ENCODE measurements at regions not wholly inside any gene's neighbourhood (a gene's known extent, or its start where the extent isn't known, plus 50 kb on each side); places are given as distances from the start of the nearest gene placed in this dataset.
"Not testable (repeated sequence)": the region's sequence is repeated elsewhere in the genome, so short reads cannot be mapped to it uniquely, and the experiment has no call there.

GRCh38 chr5:165410476-165410875 is 1905.1 kb downstream of the MAT2B start:
- ATAC-seq (no peak), DNase-seq (no peak)
- no peak for TF ChIP-seq POLR2A (IDR thresholded peaks at IDR 0.05)
- TF ChIP-seq, protein P1, sequence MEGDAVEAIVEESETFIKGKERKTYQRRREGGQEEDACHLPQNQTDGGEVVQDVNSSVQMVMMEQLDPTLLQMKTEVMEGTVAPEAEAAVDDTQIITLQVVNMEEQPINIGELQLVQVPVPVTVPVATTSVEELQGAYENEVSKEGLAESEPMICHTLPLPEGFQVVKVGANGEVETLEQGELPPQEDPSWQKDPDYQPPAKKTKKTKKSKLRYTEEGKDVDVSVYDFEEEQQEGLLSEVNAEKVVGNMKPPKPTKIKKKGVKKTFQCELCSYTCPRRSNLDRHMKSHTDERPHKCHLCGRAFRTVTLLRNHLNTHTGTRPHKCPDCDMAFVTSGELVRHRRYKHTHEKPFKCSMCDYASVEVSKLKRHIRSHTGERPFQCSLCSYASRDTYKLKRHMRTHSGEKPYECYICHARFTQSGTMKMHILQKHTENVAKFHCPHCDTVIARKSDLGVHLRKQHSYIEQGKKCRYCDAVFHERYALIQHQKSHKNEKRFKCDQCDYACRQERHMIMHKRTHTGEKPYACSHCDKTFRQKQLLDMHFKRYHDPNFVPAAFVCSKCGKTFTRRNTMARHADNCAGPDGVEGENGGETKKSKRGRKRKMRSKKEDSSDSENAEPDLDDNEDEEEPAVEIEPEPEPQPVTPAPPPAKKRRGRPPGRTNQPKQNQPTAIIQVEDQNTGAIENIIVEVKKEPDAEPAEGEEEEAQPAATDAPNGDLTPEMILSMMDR (IDR thresholded peaks at IDR 0.05 in 4 of 5, conservative IDR thresholded peaks at IDR 0.05 in 1 of 5): no peak
- no peak overlapping the region for H3K27ac ChIP-seq
- in situ Hi-C loops (cut with MboI; ENCODE audit: low sequenced_read_pairs in 4 of 4): no loop called here
- no peak overlapping the region for H3K4me3 ChIP-seq
- no peaks in the 10 kb centered on the region for H3K4me1 ChIP-seq
- no peaks in the 10 kb centered on the region for H3K27me3 ChIP-seq
- intact Hi-C loops (cut with DNase I; ENCODE audit: low total_unique reads): no loop called here
- peaks cover 0 to 3% (median 0%) of the 10 kb centered on the region in 3 donors for H3K9me3 ChIP-seq
- H3K36me3 ChIP-seq: no peaks in the 10 kb centered on the region

GRCh38 chr5:165411532-165411931 is 1906.1 kb downstream of the MAT2B start:
- H3K9me3 ChIP-seq; intact Hi-C loops (cut with DNase I; ENCODE audit: low total_unique reads); H3K36me3 ChIP-seq; in situ Hi-C loops (cut with MboI; ENCODE audit: low sequenced_read_pairs in 4 of 4); H3K4me3 ChIP-seq; H3K27me3 ChIP-seq; H3K4me1 ChIP-seq; H3K27ac ChIP-seq; DNase-seq; ATAC-seq: not testable (repeated sequence)

DNA sequence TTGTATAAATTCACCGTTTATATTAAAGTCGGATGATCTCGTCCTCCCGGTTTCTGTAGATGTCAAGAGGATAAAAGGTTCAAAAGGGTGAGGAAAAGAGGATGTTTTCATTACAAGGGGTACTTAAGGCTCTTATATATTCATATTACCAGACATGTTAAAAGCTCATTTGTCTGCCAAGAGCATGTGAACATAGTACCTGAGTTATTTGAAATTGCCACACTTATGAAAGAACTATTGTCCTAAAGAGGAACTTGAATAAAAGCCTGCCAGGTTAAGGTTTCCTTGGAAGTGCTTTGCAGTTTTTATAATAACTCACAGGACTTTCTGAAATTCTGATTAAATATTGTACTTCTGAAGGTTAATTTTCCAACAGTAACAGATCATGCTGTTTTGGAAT is 1915.1 kb downstream of the MAT2B start:
- intact Hi-C loops (cut with DNase I; ENCODE audit: low total_unique reads): no loop called here
- TF ChIP-seq, protein P1 (IDR thresholded peaks at IDR 0.05 in 4 of 5, conservative IDR thresholded peaks at IDR 0.05 in 1 of 5): no peak
- no peak for TF ChIP-seq POLR2A (IDR thresholded peaks at IDR 0.05)
- in situ Hi-C loops (cut with MboI; ENCODE audit: low sequenced_read_pairs in 4 of 4): no loop called here

GRCh38 chr5:165423697-165424299 is 1918.4 kb downstream of the MAT2B start:
- no peaks in the 10 kb centered on the region for H3K27me3 ChIP-seq
- intact Hi-C loops (cut with DNase I; ENCODE audit: low total_unique reads) (no loop called here), in situ Hi-C loops (cut with MboI; ENCODE audit: low sequenced_read_pairs in 4 of 4) (no loop called here)
- no peak for DNase-seq
- no peak overlapping the region for H3K4me3 ChIP-seq
- H3K4me1 ChIP-seq: no peaks in the 10 kb centered on the region
- no peak overlapping the region for H3K27ac ChIP-seq
- no peak for ATAC-seq
- no peaks in the 10 kb centered on the region for H3K9me3 ChIP-seq
- no peaks in the 10 kb centered on the region for H3K36me3 ChIP-seq
- TF ChIP-seq POLR2A (IDR thresholded peaks at IDR 0.05): no peak
- TF ChIP-seq, protein P1 (IDR thresholded peaks at IDR 0.05 in 4 of 5, conservative IDR thresholded peaks at IDR 0.05 in 1 of 5): no peak

More for the DNA sequence above, 1915.1 kb downstream of the MAT2B start:
- no peaks in the 10 kb centered on the region for H3K36me3 ChIP-seq
- no peaks in the 10 kb centered on the region for H3K4me1 ChIP-seq
- no peak for DNase-seq
- no peak overlapping the region for H3K27ac ChIP-seq
- H3K27me3 ChIP-seq: no peaks in the 10 kb centered on the region
- no peak for ATAC-seq
- no peak overlapping the region for H3K4me3 ChIP-seq
- no peaks in the 10 kb centered on the region for H3K9me3 ChIP-seq

GRCh38 chr5:165425594-165425993 is 1920.2 kb downstream of the MAT2B start:
- H3K4me1 ChIP-seq: no peaks in the 10 kb centered on the region
- H3K4me3 ChIP-seq: no peak overlapping the region
- no peaks in the 10 kb centered on the region for H3K27me3 ChIP-seq
- H3K9me3 ChIP-seq: no peaks in the 10 kb centered on the region
- in situ Hi-C loops (cut with MboI; ENCODE audit: low sequenced_read_pairs in 4 of 4): no loop called here
- ATAC-seq (no peak), DNase-seq (no peak)
- no peak overlapping the region for H3K27ac ChIP-seq
- TF ChIP-seq, protein P1 (IDR thresholded peaks at IDR 0.05 in 4 of 5, conservative IDR thresholded peaks at IDR 0.05 in 1 of 5): no peak
- no peak for TF ChIP-seq POLR2A (IDR thresholded peaks at IDR 0.05)
- H3K36me3 ChIP-seq: no peaks in the 10 kb centered on the region
- intact Hi-C loops (cut with DNase I; ENCODE audit: low total_unique reads): no loop called here

Measured in gastrocnemius medialis (tissue), 4 donors.